Subcutaneous abdominal adipose tissue (tissue), 5 donors: ENCODE measurements at regions not wholly inside any gene's neighbourhood (a gene's known extent, or its start where the extent isn't known, plus 50 kb on each side); places are given as distances from the start of the nearest gene placed in this dataset.

Source experiments
- H3K27ac ChIP-seq: one replicate; pipeline ENCODE4 v1.7.0; 2013; ENCODE audit warnings: low read depth, mild to moderate bottlenecking, inconsistent platforms, low read length, moderate library complexity
- H3K27me3 ChIP-seq, 5 donors: one replicate each; pipeline ENCODE4 v1.7.0; 2013; ENCODE audit warnings: low read length in 5 of 5, inconsistent platforms in 1 of 5; ENCODE audit not compliant: control insufficient read depth in 5 of 5, insufficient read depth in 4 of 5
- H3K36me3 ChIP-seq, 5 donors: one replicate each; pipeline ENCODE4 v1.7.0; 2013; ENCODE audit warnings: low read length in 5 of 5; ENCODE audit not compliant: control insufficient read depth in 5 of 5, insufficient read depth in 5 of 5
- H3K4me1 ChIP-seq, 5 donors: one replicate each; pipeline ENCODE4 v1.7.0; 2013; ENCODE audit warnings: low read length in 5 of 5, mild to moderate bottlenecking in 3 of 5, moderate library complexity in 1 of 5; ENCODE audit not compliant: control insufficient read depth in 5 of 5, insufficient read depth in 5 of 5
- H3K4me3 ChIP-seq, 5 donors: one replicate each; pipeline ENCODE4 v1.7.0; 2013; ENCODE audit warnings: low read length in 5 of 5, low read depth in 1 of 5
- H3K9ac ChIP-seq, 5 donors: one replicate each; pipeline ENCODE4 v1.7.0; 2013; ENCODE audit warnings: low read length in 5 of 5, mild to moderate bottlenecking in 4 of 5, moderate library complexity in 3 of 5
- H3K9me3 ChIP-seq, 5 donors: one replicate each; pipeline ENCODE4 v1.7.0; 2013; ENCODE audit warnings: low read length in 5 of 5; ENCODE audit not compliant: control insufficient read depth in 5 of 5
- donor health status: healthy.
- donor health status: healthy.
- donor health status: healthy.
- donor health status: healthy.
- donor health status: healthy.

- no peak overlapping the region for H3K4me3 ChIP-seq
These were observed 260.7 kb upstream of the CSF3R start for GRCh38 chr1:36743286-36744005.

DNA sequence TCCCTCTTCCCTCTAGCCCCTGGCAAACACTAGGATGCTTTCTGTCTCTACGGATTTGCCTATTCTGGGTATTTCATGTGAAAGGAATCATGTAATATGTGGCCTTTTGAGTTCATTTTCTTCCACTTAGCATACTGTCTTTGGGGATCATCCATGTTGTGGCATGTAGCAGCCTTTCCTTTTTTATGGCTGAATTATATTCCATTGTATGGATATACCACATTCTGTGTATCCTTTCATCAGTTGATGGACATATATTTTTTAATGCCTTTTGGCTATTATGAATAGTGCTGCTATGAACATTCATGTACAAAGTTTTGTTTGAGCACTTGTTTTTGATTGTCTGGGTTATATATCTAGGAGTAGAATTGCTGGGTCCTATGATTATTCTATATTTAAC lies 258.4 kb upstream of the CSF3R start:
- Histone ChIP-seq H3K4me1 (no peaks in the 10 kb centered on the region), H3K4me3 (no peak overlapping the region), H3K9ac (no peak overlapping the region), H3K36me3 (no peaks in the 10 kb centered on the region), H3K27me3 (peaks cover 0 to 34% (median 16%) of the 10 kb centered on the region in 5 donors), H3K9me3 (peaks cover 0 to 4% (median 0%) of the 10 kb centered on the region in 5 donors), H3K27ac (no peak overlapping the region)

More at GRCh38 chr1:36743286-36744005, 260.7 kb upstream of the CSF3R start:
- Histone ChIP-seq H3K9me3 (peaks cover 0 to 4% (median under 1%) of the 10 kb centered on the region in 5 donors), H3K36me3 (no peaks in the 10 kb centered on the region), H3K27ac (no peak overlapping the region), H3K27me3 (peaks cover 0 to 15% (median 9%) of the 10 kb centered on the region in 5 donors), H3K4me1 (no peaks in the 10 kb centered on the region), H3K9ac (no peak overlapping the region)

DNA sequence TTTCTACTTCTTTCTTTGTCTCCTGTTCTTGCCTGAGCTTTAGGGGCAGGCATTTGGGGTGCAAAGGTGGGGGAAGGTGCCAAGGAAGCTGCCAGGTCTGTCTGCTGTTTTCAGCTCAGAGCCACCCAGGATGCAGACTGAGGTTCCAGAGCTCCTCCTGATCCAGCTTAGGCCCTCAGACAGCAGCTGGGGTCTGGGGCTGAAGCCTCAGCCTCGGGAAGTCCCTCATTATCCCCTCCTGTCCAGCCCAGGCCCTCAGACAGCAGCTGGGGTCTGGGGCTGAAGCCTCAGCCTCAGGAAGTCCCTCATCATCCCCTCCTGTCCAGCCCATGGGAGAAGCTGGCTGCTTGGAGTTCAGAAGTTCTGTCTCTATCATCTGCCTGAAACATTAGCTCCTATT lies 257.7 kb upstream of the CSF3R start:
- no peak overlapping the region for H3K27ac ChIP-seq
- peaks cover 0 to 4% (median 0%) of the 10 kb centered on the region in 5 donors for H3K9me3 ChIP-seq
- H3K4me1 ChIP-seq: no peaks in the 10 kb centered on the region
- no peak overlapping the region for H3K4me3 ChIP-seq
- no peaks in the 10 kb centered on the region for H3K36me3 ChIP-seq
- no peak overlapping the region for H3K9ac ChIP-seq
- peaks cover 0 to 36% (median 17%) of the 10 kb centered on the region in 5 donors for H3K27me3 ChIP-seq

- no peaks in the 10 kb centered on the region for H3K4me1 ChIP-seq
- peaks cover 0 to 4% (median 0%) of the 10 kb centered on the region in 5 donors for H3K9me3 ChIP-seq
- no peak overlapping the region for H3K4me3 ChIP-seq
- no peak overlapping the region for H3K27ac ChIP-seq
- no peaks in the 10 kb centered on the region for H3K36me3 ChIP-seq
- H3K9ac ChIP-seq: no peak overlapping the region
- H3K27me3 ChIP-seq: peaks cover 0 to 39% (median 20%) of the 10 kb centered on the region in 5 donors
These were observed 257.1 kb upstream of the CSF3R start for GRCh38 chr1:36739703-36740289.

DNA sequence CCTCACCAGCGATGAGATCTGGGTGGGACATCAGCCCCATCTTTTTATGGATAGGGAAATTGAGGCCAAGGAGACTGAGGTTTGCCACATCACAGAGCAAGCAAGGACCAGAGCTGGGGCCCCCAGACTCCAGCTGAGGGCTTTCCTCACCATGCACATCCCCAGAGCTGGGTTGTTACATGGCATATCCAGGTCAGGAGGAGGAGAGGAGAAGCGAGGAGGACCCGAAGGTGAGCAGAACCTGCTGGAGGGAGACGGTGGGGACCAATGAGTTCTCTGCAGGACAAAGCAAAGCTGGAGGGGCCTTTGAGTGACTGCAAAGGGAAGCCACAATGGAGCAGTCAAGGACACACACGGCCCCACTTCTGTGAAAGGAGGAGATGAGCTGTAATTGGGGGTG lies 255.5 kb upstream of the CSF3R start:
- H3K9ac ChIP-seq: no peak overlapping the region
- H3K4me3 ChIP-seq: no peak overlapping the region
- H3K27me3 ChIP-seq: peaks cover 0 to 50% (median 21%) of the 10 kb centered on the region in 5 donors
- no peaks in the 10 kb centered on the region for H3K36me3 ChIP-seq
- H3K4me1 ChIP-seq: no peaks in the 10 kb centered on the region
- H3K9me3 ChIP-seq: peaks cover 0 to 4% (median 0%) of the 10 kb centered on the region in 5 donors
- H3K27ac ChIP-seq: no peak overlapping the region

GRCh38 chr1:36737767-36738166 lies 255.1 kb upstream of the CSF3R start:
- Histone ChIP-seq H3K4me1 (no peaks in the 10 kb centered on the region), H3K9me3 (peaks cover 0 to 4% (median 0%) of the 10 kb centered on the region in 5 donors), H3K27ac (no peak overlapping the region), H3K27me3 (peaks cover 0 to 52% (median 21%) of the 10 kb centered on the region in 5 donors), H3K9ac (no peak overlapping the region), H3K4me3 (no peak overlapping the region), H3K36me3 (no peaks in the 10 kb centered on the region)

DNA sequence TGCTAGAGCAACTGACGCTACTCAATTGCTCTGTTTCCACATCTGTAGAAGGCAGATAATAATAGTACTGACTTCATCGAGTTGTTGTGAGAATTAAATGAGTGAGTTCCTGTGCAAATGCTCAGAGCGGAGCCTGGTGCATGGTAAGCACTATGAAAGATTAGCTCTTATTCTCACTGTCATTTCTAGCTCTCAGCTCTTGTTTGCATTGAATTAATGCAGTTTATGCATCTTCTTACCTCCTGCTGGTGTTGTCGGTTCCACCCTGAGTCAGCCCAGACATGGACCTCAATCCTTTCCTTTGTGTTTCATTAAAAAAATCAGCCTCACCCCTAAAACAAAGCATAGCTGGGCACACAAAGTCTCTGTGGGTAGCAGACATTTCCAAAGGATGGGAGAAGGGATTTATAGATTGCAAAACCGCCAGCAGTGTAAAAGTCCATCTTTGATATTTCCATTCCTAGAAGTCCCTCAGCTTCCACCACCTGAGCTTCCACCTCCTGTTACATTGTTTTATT lies 254.4 kb upstream of the CSF3R start:
- Histone ChIP-seq H3K27me3 (peaks cover 0 to 52% (median 25%) of the 10 kb centered on the region in 5 donors), H3K9ac (no peak overlapping the region), H3K9me3 (peaks cover 0 to 4% (median 0%) of the 10 kb centered on the region in 5 donors), H3K36me3 (no peaks in the 10 kb centered on the region), H3K4me1 (no peaks in the 10 kb centered on the region), H3K4me3 (no peak overlapping the region), H3K27ac (no peak overlapping the region)

- Histone ChIP-seq H3K9ac (no peak overlapping the region), H3K36me3 (no peaks in the 10 kb centered on the region), H3K4me1 (no peaks in the 10 kb centered on the region), H3K27me3 (peaks cover 0 to 59% (median 25%) of the 10 kb centered on the region in 5 donors), H3K4me3 (no peak overlapping the region), H3K27ac (no peak overlapping the region), H3K9me3 (peaks cover 0 to 3% (median 0%) of the 10 kb centered on the region in 5 donors)
These were observed 253.4 kb upstream of the CSF3R start for GRCh38 chr1:36735939-36736730.

- Histone ChIP-seq H3K4me1 (no peaks in the 10 kb centered on the region), H3K27ac (no peak overlapping the region), H3K9me3 (no peaks in the 10 kb centered on the region), H3K36me3 (no peaks in the 10 kb centered on the region), H3K4me3 (no peak overlapping the region), H3K9ac (no peak overlapping the region), H3K27me3 (peaks cover 0 to 63% (median 25%) of the 10 kb centered on the region in 5 donors)
These were observed 252.7 kb upstream of the CSF3R start for GRCh38 chr1:36735436-36735835.
